ENCODE measurements at regions not wholly inside any gene's neighbourhood (a gene's known extent, or its start where the extent isn't known, plus 50 kb on each side); places are given as distances from the start of the nearest gene placed in this dataset.

- TF ChIP-seq POLR2AphosphoS5 (IDR thresholded peaks at IDR 0.05; ENCODE audit: borderline replicate concordance, low read depth, low read length) = no peak
- no peak for TF ChIP-seq EZH2 (IDR thresholded peaks at IDR 0.05)
- TF ChIP-seq FOXP2 (optimal IDR thresholded peaks at IDR 0.05; ENCODE audit: control extremely low read depth, extremely low read length, insufficient read depth) = no peak
Measured at GRCh38 chr12:88406905-88407304, 173.4 kb downstream of the KITLG start.
